ENCODE measurements at regions not wholly inside any gene's neighbourhood (a gene's known extent, or its start where the extent isn't known, plus 50 kb on each side); places are given as distances from the start of the nearest gene placed in this dataset.

GRCh38 chr1:47558601-47559593, 121.1 kb downstream of the FOXD2 start:
- Histone ChIP-seq H3K27me3 (no peaks in the 10 kb centered on the region), H3K4me1 (peaks cover 0 to 26% (median 7%) of the 10 kb centered on the region in 4 donors), H3K36me3 (no peaks in the 10 kb centered on the region), H3K4me3 (peak overlapping the region in 2 of 4 donors; percentile 23 to 40), H3K9me3 (no peaks in the 10 kb centered on the region), H3K27ac (peak overlapping the region in 3 of 4 donors; percentile 32 to 70 (median 63))
- peak; percentile 41 to 54 for TF ChIP-seq POLR2A (IDR thresholded peaks at IDR 0.05)
- TF ChIP-seq, protein P1, sequence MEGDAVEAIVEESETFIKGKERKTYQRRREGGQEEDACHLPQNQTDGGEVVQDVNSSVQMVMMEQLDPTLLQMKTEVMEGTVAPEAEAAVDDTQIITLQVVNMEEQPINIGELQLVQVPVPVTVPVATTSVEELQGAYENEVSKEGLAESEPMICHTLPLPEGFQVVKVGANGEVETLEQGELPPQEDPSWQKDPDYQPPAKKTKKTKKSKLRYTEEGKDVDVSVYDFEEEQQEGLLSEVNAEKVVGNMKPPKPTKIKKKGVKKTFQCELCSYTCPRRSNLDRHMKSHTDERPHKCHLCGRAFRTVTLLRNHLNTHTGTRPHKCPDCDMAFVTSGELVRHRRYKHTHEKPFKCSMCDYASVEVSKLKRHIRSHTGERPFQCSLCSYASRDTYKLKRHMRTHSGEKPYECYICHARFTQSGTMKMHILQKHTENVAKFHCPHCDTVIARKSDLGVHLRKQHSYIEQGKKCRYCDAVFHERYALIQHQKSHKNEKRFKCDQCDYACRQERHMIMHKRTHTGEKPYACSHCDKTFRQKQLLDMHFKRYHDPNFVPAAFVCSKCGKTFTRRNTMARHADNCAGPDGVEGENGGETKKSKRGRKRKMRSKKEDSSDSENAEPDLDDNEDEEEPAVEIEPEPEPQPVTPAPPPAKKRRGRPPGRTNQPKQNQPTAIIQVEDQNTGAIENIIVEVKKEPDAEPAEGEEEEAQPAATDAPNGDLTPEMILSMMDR (IDR thresholded peaks at IDR 0.05): no peak
- DNase-seq: peak in 2 of 3 donors; percentile 71 to 73

GRCh38 chr1:47559944-47560695, 122.3 kb downstream of the FOXD2 start:
- no peak overlapping the region for H3K4me3 ChIP-seq
- H3K27ac ChIP-seq: peak overlapping the region in 1 of 4 donors; percentile 70
- no peaks in the 10 kb centered on the region for H3K9me3 ChIP-seq
- no peak for TF ChIP-seq POLR2A (IDR thresholded peaks at IDR 0.05)
- TF ChIP-seq, protein P1 (IDR thresholded peaks at IDR 0.05): no peak
- no peaks in the 10 kb centered on the region for H3K27me3 ChIP-seq
- peaks cover 0 to 23% (median 7%) of the 10 kb centered on the region in 4 donors for H3K4me1 ChIP-seq
- H3K36me3 ChIP-seq: no peaks in the 10 kb centered on the region
- peak in 1 of 3 donors; percentile 62 for DNase-seq

DNA sequence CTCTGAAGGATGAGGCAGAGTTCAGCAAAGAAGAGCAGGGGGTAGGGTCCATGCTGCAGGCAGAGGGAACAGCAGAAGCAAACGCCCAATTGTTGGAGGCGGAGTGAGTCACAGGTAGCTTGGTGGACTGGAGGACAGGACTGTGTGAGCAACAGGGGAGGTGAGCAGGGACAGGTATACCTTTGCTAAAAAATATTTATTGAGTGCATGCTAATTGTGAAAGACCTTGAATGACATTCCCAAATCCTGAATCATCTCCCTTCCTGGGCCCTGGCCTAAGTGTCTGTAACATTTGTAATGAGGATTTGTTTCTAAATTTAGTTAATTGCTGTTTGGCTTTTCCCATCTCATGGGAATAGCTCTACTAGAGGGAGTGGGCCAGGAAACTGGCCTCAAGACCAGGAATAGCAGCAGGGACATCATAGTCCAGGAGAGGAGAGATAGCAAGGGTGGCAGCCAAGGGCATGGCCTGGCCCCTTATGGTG, 123.7 kb downstream of the FOXD2 start:
- no peaks in the 10 kb centered on the region for H3K27me3 ChIP-seq
- H3K4me3 ChIP-seq: no peak overlapping the region
- no peak overlapping the region for H3K27ac ChIP-seq
- no peaks in the 10 kb centered on the region for H3K36me3 ChIP-seq
- no peak for TF ChIP-seq POLR2A (IDR thresholded peaks at IDR 0.05)
- TF ChIP-seq, protein P1 (IDR thresholded peaks at IDR 0.05): no peak
- peaks cover 0 to 10% (median 2%) of the 10 kb centered on the region in 4 donors for H3K4me1 ChIP-seq
- H3K9me3 ChIP-seq: no peaks in the 10 kb centered on the region
- no peak for DNase-seq

DNA sequence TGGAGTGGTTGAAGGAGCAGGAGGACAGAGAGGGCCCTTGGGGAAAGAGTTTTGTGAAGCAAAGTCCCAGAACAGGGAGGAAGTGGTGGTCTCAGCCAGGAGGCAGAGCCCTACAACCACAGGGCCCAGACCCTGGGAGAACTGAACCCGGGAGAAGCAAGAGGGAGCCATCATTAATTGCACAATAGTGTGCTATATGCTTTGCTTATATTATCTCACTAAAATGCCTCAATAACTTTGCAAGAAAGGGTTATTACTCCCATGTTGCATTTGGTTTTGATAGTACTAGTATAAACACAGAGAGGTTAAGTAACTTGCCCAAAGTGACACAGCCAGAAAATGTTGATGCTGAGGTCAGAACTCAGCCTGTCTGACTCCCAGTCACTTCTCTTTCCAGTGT, 124.3 kb downstream of the FOXD2 start:
- DNase-seq: no peak
- H3K9me3 ChIP-seq: no peaks in the 10 kb centered on the region
- H3K36me3 ChIP-seq: no peaks in the 10 kb centered on the region
- no peak overlapping the region for H3K4me3 ChIP-seq
- H3K27ac ChIP-seq: no peak overlapping the region
- peaks cover 0 to 9% (median 2%) of the 10 kb centered on the region in 4 donors for H3K4me1 ChIP-seq
- no peak for TF ChIP-seq POLR2A (IDR thresholded peaks at IDR 0.05)
- TF ChIP-seq, protein P1 (IDR thresholded peaks at IDR 0.05): no peak
- no peaks in the 10 kb centered on the region for H3K27me3 ChIP-seq

DNA sequence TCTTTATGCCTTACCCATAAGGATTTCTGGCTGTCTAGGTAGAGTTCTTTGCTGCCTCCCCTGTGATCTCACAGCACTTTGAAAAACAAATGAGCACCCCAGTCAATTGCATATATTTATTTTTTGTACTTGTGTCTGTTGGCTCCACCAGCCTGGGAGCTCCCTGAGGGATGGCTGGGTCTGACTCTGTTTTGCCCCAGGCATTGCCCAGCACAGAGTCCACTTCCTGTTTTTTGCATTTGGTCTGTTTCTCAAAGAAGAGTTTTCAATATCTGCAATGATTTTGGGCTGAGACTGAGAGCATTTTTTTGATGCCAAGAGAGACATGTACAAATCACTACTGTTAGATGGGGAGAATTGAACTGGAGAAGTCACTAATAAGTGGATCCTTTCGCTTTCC, 125.0 kb downstream of the FOXD2 start:
- Histone ChIP-seq H3K9me3 (no peaks in the 10 kb centered on the region), H3K4me3 (no peak overlapping the region), H3K27me3 (no peaks in the 10 kb centered on the region), H3K4me1 (peaks cover 0 to 9% (median 2%) of the 10 kb centered on the region in 4 donors), H3K27ac (no peak overlapping the region), H3K36me3 (no peaks in the 10 kb centered on the region)
- DNase-seq: no peak
- TF ChIP-seq, protein P1 (IDR thresholded peaks at IDR 0.05): no peak
- TF ChIP-seq POLR2A (IDR thresholded peaks at IDR 0.05): no peak

Data from Peyer's patch (tissue), 4 donors.